ENCODE measurements at regions not wholly inside any gene's neighbourhood (a gene's known extent, or its start where the extent isn't known, plus 50 kb on each side); places are given as distances from the start of the nearest gene placed in this dataset.
"Not testable (repeated sequence)": the region's sequence is repeated elsewhere in the genome, so short reads cannot be mapped to it uniquely, and the experiment has no call there.

DNA sequence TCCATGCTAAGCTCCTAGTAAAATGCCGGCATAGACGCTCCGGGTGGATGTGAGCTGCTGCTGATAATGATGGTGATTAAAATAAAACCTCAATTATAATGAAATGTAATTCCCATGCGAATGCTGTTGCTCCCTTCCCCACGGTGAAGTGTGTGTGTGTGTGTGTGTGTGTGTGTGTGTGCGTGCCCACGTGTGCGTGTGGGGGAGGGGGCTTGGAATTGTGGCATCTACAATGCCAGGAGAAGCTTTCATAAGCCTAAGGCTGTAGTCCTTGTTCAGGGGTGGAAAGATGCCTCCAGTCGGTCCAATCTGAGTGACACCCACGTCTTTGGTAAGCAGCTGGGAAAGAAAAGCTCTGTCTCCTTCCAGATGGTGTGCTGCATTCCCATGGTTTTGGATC is 137.9 kb downstream of the CDH26 start:
- DNase-seq (ENCODE audit: low read depth in 4 of 4, low spot score in 1 of 4) = no peak

GRCh38 chr20:60097285-60097684 is 139.1 kb downstream of the CDH26 start:
- no peak for DNase-seq (ENCODE audit: low read depth in 4 of 4, low spot score in 1 of 4)

DNA sequence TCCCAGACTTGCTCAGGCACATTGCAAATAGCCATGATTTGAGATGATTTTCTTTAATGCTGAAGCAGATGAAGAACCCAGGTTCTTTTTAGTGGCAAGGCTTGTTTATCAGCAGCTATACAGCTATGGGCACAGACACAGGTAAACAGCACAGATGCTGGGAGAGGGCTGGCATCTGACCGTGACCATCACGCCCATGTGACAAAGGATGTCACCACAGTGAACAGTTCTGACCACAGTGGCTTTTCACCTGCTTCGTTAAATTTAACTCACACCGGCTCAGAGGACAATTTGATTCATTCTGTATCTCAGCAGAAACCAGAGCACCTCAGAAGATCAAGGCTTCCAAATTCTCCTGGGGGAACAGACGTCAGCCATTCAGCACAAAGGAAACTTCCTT is 142.6 kb downstream of the CDH26 start:
- no peak for DNase-seq (ENCODE audit: low read depth in 4 of 4, low spot score in 1 of 4)

- DNase-seq (ENCODE audit: low read depth in 4 of 4, low spot score in 1 of 4) = no peak
Observed at GRCh38 chr20:60101201-60101890, 143.1 kb downstream of the CDH26 start.

GRCh38 chr20:60101891-60102281 is 143.7 kb downstream of the CDH26 start:
- DNase-seq (ENCODE audit: low read depth in 4 of 4, low spot score in 1 of 4) = no peak

DNA sequence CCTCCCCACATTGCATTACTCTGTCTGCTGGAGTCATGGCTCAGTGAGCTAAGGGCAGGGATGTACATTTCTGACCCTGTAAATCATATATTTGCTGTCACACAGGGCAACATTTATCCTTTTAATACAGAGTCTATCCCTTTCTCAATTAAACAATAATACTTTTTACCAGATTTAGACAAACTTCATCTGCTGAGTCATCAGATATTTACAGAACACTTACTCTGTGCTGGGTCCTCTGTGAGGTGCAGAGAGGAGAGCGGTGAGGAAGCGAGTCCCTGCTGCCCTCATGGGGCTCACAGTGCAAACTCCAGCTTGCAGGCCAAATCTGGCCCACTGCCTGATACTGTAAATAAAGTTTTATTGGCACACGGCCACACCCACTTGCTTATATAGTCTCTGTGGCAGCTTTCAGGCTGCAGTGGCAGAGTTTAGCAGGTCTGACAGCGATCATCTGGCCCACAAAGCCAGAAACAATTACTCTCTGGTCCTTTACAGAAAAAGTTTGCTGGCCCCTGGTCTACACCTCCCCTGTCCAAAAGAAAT is 144.5 kb downstream of the CDH26 start:
- DNase-seq (ENCODE audit: low read depth in 4 of 4, low spot score in 1 of 4) = no peak

DNA sequence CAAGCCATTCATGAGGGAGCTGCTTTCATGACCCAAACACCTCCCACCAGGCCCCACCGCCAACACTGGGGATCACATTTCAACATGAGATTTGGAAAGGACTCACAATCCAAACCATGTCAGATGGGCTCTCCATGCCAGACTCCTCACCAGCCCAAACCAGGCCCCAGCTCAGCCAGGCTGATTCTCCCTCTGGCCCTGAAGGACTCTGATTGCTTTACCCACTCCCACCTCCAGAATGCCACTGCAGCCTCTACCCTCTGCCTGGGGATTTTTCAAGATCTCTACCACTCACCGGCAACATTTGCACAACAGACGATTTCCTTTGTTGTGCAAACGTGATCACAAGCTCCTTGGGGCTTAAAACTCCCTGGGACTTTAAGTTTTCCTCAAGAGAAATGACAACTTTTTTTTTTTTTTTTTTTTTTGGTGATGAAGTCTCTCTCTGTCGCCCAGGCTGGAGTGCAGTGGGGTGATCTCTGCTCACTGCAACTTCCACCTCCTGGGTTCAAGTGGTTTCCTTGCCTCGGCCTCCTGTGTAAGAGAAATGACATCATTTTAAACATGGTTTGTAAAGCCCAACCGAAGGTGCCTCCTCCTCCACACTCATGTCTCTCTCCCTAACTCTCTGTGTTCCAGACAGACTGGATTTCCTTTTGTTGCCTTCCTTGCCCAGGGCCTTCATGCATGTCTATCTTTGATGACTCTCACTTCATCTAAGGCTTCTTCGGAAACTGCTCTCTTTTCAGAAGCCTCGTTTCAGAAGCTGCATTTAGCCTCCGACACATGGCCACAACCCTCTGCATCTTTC is 147.0 kb downstream of the CDH26 start:
- DNase-seq (ENCODE audit: low read depth in 4 of 4, low spot score in 1 of 4) = no peak

DNA sequence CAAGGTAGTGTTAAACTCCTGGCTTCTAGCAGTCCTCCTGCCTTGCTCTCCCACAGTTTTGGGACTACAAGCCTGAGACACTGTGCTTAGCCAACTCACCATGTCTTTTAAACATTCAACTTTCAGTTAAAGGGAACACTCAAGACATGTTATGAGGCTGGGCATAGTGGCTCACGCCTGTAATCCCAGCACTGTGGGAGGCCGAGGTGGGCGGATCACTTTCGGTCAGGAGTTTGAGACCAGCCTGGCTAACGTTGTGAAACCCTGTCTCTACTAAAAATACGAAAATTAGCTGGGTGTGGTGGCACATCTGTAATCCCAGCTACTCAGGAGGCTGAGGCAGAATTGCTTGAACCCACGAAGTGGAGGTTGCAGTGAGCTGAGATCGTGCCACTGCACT is 148.0 kb downstream of the CDH26 start:
- not testable (repeated sequence) for DNase-seq (ENCODE audit: low read depth in 4 of 4, low spot score in 1 of 4)

- DNase-seq (ENCODE audit: low read depth in 4 of 4, low spot score in 1 of 4) = no peak
Observed at GRCh38 chr20:60107621-60108390, 149.6 kb downstream of the CDH26 start.

DNA sequence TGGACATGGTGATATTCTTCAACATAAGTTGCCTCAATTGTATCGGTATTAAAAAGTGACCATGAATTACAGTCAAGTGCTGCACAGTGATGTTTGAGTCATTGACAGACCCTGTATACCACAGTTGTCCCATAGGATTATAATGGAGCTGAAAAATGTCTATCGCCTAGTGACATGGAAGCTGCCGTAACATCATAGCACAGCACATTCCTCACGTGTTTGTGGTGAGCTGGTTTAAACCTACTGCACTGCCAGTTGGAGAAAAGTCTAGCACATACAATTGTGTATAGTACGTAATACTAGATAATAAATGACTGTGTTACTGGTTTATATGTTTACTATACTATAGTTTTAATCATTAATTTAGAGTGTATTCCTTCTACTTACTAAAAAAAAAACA is 150.2 kb downstream of the CDH26 start:
- no peak for DNase-seq (ENCODE audit: low read depth in 4 of 4, low spot score in 1 of 4)

GRCh38 chr20:60113024-60113724 is 155.0 kb downstream of the CDH26 start:
- DNase-seq (ENCODE audit: low read depth in 4 of 4, low spot score in 1 of 4) = no peak

GRCh38 chr20:60113771-60114170 is 155.5 kb downstream of the CDH26 start:
- DNase-seq (ENCODE audit: low read depth in 4 of 4, low spot score in 1 of 4) = no peak

DNA sequence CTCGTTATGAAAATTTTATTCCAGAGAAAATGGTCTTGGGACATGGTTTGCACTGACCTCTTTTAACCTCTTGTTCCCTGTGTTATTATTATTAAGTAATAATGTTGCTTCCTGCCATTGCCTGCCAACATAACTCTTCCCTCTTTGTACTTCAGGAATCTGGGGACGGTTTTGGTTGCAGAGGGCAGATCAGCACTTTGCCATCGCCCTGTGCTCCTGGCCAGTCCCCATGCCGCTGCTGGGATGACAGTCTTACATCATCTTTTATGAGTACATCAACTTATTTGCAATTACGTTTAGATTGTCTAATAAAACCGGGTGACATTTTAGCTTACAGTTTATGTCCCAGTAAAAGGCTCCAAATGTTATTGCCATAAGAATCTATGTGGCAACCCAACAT is 157.2 kb downstream of the CDH26 start:
- DNase-seq (ENCODE audit: low read depth in 4 of 4, low spot score in 1 of 4) = no peak

GRCh38 chr20:60116128-60116909 is 158.1 kb downstream of the CDH26 start:
- no peak for DNase-seq (ENCODE audit: low read depth in 4 of 4, low spot score in 1 of 4)

- DNase-seq (ENCODE audit: low read depth in 4 of 4, low spot score in 1 of 4) = no peak
Observed at GRCh38 chr20:60117065-60117464, 158.8 kb downstream of the CDH26 start.

- no peak for DNase-seq (ENCODE audit: low read depth in 4 of 4, low spot score in 1 of 4)
Observed at GRCh38 chr20:60121903-60122302, 163.7 kb downstream of the CDH26 start.

DNA sequence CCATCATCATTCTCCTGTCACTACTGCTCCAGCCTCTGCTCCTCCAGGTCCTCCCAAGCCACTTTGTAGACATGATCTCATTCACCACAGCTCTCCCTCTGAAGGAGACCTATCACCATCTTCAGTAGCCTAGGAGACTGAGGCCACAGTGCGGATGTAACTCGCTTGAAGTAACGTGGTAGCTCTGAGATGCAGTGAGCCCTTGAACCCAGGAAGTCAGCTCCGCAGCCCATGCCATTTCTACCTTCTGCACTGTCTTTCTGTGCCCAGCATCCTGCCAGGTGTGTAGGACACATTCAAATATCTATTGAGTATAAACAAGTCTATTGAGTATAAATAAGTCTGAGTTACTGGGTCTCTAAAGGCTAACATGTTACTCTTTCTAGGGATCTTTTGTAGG is 164.4 kb downstream of the CDH26 start:
- no peak for DNase-seq (ENCODE audit: low read depth in 4 of 4, low spot score in 1 of 4)

DNA sequence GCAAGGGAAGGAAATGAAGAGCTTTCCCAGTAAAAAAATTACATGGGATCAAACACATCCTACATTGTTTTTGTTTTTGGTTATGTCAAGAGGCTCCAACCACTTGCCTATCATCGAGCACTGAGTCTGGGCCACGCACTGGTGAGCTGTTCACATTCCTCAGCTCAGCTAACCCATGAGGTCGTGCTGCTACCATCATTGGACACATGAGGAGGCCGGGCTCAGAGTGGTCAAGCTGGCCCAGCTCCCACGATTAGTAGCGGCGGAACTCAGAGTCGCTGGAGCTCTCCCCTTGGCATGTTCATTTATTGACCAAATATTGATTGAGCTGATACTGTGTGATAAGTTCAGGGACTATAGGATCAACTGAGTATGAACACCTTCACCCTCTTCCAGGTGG is 164.9 kb downstream of the CDH26 start:
- DNase-seq (ENCODE audit: low read depth in 4 of 4, low spot score in 1 of 4) = no peak

DNA sequence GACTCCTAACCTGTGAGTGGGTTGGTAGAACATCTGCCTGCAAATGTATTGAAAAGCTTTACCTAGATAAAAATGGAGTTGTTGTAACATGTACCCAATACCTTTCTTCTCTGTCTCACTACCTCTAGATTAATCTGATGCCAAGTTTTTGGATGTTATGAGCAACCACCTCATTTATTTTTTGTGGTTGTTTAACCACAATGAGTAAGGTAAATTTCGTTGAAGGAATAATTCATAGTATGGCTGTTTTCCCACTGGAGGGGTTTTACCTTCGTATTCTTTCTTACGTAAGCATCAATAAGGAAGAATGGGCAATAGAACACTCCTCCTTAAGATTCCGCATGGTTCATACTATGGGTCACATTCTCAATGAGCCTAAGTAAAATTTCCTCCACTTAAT is 165.4 kb downstream of the CDH26 start:
- DNase-seq (ENCODE audit: low read depth in 4 of 4, low spot score in 1 of 4) = no peak

- no peak for DNase-seq (ENCODE audit: low read depth in 4 of 4, low spot score in 1 of 4)
Observed at GRCh38 chr20:60124776-60125381, 166.7 kb downstream of the CDH26 start.
